ENCODE measurements at regions not wholly inside any gene's neighbourhood (a gene's known extent, or its start where the extent isn't known, plus 50 kb on each side); places are given as distances from the start of the nearest gene placed in this dataset.

DNA sequence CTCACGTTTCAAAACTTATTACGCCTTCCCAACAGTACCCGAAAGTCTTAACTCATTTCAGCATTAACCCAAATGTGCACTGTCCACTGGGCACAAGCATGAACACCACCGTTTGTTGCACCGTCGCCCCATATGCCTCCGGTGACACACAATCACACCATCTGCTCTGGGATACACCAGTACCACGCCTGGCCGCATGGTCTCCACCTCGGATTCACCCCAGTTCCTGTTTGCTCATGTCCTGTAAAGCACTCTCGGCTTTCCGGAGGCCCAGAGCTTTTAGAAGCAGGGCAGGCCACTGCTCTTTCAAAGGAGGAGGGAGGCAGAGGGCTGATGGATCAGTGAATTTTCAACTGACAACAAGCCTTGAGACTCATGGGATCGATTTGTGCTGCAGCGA, 1570.0 kb upstream of the DEFB115 start:
- H3K4me3 ChIP-seq (ENCODE audit: low read depth, low read length) = no peak overlapping the region
- TF ChIP-seq, protein P1, sequence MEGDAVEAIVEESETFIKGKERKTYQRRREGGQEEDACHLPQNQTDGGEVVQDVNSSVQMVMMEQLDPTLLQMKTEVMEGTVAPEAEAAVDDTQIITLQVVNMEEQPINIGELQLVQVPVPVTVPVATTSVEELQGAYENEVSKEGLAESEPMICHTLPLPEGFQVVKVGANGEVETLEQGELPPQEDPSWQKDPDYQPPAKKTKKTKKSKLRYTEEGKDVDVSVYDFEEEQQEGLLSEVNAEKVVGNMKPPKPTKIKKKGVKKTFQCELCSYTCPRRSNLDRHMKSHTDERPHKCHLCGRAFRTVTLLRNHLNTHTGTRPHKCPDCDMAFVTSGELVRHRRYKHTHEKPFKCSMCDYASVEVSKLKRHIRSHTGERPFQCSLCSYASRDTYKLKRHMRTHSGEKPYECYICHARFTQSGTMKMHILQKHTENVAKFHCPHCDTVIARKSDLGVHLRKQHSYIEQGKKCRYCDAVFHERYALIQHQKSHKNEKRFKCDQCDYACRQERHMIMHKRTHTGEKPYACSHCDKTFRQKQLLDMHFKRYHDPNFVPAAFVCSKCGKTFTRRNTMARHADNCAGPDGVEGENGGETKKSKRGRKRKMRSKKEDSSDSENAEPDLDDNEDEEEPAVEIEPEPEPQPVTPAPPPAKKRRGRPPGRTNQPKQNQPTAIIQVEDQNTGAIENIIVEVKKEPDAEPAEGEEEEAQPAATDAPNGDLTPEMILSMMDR (IDR thresholded peaks at IDR 0.05; ENCODE audit: borderline replicate concordance, insufficient read depth, low read depth, low read length) = no peak

DNA sequence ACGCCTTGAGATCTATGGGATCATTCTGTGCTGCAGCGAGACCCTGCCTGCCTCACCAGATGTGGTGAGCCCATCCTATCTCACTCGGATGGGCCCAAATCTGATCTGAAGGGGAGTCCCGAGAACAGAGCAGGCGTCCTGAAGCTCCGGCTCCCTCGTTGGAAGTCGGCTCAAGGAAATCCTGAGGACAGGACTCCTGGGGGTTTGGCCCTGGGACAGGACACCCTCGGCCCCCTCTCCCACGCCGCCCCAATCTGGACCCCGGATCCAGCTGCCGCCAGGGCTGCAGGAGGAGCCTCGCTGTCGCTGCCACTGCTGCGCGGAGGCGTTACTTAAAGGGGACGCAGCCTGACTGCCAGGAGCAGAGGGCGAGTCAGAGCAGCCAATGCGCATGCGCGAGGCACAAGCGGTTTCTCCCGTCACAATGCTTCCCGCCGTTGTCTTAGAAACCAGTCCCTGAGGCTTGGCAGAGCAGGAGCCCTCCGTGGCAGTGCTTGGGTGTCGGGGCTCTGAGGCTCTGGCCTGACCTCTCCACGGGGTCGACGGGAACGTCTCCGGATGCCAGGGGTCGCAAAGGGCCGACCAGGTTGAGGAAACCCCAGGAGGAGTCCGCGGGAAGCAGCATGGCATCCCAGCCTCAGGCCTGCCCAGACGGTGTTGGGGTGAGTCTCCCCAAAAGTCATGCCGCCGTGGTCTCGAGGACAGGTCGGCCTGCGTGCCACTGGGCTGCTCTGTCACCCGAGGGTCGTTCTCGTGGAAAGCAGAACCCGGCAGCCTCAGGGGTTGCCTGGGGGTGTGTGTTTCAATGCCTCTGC, 1567.8 kb upstream of the DEFB115 start:
- no peak overlapping the region for H3K4me3 ChIP-seq (ENCODE audit: low read depth, low read length)
- TF ChIP-seq, protein P1 (IDR thresholded peaks at IDR 0.05; ENCODE audit: borderline replicate concordance, insufficient read depth, low read depth, low read length) = no peak

DNA sequence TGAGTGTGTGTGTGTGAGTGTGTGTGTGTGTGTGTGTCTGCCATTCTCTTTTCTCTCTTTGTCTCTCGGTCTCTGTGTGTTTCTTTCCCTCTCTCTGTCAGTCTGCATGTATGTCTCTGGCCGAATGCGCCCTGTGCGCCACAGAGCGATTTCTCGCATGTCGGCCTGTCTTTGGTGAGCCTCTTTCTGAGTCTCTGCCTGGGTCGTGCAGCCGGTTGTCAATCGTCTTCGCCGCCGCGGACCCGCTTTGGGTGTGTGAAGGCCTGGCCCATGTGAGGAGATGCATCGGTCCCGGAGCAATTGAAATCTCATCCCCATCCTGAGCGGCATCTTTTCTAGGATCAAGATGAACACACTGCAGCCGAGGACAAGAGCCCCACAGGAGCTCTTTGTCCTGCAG, 1567.2 kb upstream of the DEFB115 start:
- TF ChIP-seq, protein P1 (IDR thresholded peaks at IDR 0.05; ENCODE audit: borderline replicate concordance, insufficient read depth, low read depth, low read length) = no peak
- no peak overlapping the region for H3K4me3 ChIP-seq (ENCODE audit: low read depth, low read length)

DNA sequence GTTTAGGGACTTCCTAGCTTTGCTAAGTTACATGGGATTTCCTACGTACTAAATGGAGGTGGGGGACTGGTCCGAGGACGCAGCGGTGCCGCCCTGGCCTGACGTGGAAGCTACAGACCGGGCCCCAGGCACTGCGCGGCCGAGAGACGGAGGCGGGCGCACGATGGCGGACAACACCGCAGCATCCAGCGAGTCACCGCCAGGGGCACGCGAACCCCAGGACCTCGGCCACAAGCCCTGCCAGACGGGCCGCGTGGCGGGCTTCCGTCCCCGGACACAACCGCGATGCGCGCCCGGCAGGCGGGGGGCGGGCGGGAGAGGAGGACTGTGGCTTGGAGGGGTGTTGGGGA, 1516.9 kb upstream of the DEFB115 start:
- no peak overlapping the region for H3K4me3 ChIP-seq (ENCODE audit: low read depth, low read length)
- TF ChIP-seq, protein P1 (IDR thresholded peaks at IDR 0.05; ENCODE audit: borderline replicate concordance, insufficient read depth, low read depth, low read length) = no peak

DNA sequence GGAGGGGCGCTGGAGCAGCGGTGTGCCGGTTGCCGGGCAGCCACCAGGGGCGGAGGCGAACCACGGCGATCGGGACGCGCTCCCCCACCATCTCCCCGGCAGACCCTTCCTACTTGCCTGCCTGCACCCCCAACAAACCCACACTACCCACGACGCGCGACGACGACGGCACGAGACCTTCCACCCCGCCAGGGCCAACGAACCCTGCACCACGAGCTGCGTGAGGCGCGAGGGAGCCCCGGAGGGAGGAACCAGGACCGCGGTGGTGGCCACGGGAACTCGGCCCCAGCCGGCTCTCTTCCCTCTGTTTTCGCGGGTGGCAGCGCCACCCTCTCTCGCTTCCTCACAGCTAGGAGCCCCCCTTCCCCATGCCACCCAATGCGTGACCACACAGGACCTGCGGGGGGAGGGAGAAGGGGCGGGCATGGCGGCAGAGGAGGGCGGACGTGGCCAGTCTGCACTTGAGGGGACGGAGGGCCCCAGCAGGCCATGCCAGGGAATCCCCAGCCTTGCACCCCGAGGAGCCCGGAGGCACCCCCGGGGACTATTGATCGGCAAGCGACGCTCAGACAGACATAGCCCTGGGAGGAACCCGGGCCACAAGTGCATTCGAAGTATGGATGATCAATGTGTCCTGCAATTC, 1516.4 kb upstream of the DEFB115 start:
- TF ChIP-seq, protein P1 (IDR thresholded peaks at IDR 0.05; ENCODE audit: borderline replicate concordance, insufficient read depth, low read depth, low read length) = no peak
- H3K4me3 ChIP-seq (ENCODE audit: low read depth, low read length) = no peak overlapping the region

DNA sequence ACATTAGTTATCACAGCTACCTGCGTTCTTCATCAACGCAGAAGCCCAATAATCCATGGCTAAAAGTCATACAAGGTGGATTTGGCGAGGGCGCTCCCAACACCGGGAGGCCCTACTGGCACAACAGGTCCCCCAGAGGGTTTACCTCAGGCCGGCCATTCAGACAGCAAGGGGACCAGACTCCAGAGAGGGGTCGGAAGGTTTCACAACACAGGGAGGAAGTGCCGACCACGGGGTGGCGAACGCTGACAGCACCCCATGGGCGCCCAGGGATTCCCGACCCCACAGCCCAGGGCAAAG, 1515.9 kb upstream of the DEFB115 start:
- TF ChIP-seq, protein P1 (IDR thresholded peaks at IDR 0.05; ENCODE audit: borderline replicate concordance, insufficient read depth, low read depth, low read length) = no peak
- no peak overlapping the region for H3K4me3 ChIP-seq (ENCODE audit: low read depth, low read length)
